ENCODE measurements at regions not wholly inside any gene's neighbourhood (a gene's known extent, or its start where the extent isn't known, plus 50 kb on each side); places are given as distances from the start of the nearest gene placed in this dataset.

GRCh38 chr13:34046457-34046856 is 228.5 kb downstream of the RFC3 start:
- no peak for DNase-seq

GRCh38 chr13:34048652-34049051 is 230.7 kb downstream of the RFC3 start:
- no peak for DNase-seq

GRCh38 chr13:34056733-34057258 is 238.8 kb downstream of the RFC3 start:
- DNase-seq = no peak

GRCh38 chr13:34064456-34065205 is 246.7 kb downstream of the RFC3 start:
- DNase-seq = no peak

GRCh38 chr13:34065928-34066327 is 248.0 kb downstream of the RFC3 start:
- no peak for DNase-seq

- no peak for DNase-seq
Observed at GRCh38 chr13:34066344-34066743, 248.4 kb downstream of the RFC3 start.

GRCh38 chr13:34070006-34070405 is 252.1 kb downstream of the RFC3 start:
- DNase-seq = no peak

GRCh38 chr13:34070544-34071303 is 252.8 kb downstream of the RFC3 start:
- no peak for DNase-seq

- DNase-seq = no peak
Observed at GRCh38 chr13:34076319-34076718, 258.4 kb downstream of the RFC3 start.

- DNase-seq = peak; percentile 39
Observed at GRCh38 chr13:34076943-34077703, 259.2 kb downstream of the RFC3 start.

- no peak for DNase-seq
Observed at GRCh38 chr13:34078334-34078999, 260.5 kb downstream of the RFC3 start.

- no peak for DNase-seq
Observed at GRCh38 chr13:34085204-34085603, 267.3 kb downstream of the RFC3 start.

GRCh38 chr13:34086281-34086680 is 268.3 kb downstream of the RFC3 start:
- DNase-seq = no peak

GRCh38 chr13:34087791-34088190 is 269.8 kb downstream of the RFC3 start:
- DNase-seq = no peak

- no peak for DNase-seq
Observed at GRCh38 chr13:34103854-34104253, 285.9 kb downstream of the RFC3 start.

GRCh38 chr13:34104853-34105252 is 286.9 kb downstream of the RFC3 start:
- no peak for DNase-seq

GRCh38 chr13:34107806-34108205 is 289.9 kb downstream of the RFC3 start:
- DNase-seq = no peak

GRCh38 chr13:34108410-34108809 is 290.5 kb downstream of the RFC3 start:
- DNase-seq = no peak

GRCh38 chr13:34114581-34114980 is 296.6 kb downstream of the RFC3 start:
- no peak for DNase-seq

- no peak for DNase-seq
Observed at GRCh38 chr13:34116651-34117050, 298.7 kb downstream of the RFC3 start.

- no peak for DNase-seq
Observed at GRCh38 chr13:34124666-34125306, 306.8 kb downstream of the RFC3 start.

- DNase-seq = no peak
Observed at GRCh38 chr13:34127523-34127922, 309.6 kb downstream of the RFC3 start.

Measured in NCI-H1694 treated with DMSO at 0.1 percent for 48 hours (cell line).